BJ (cell line): ENCODE measurements at regions not wholly inside any gene's neighbourhood (a gene's known extent, or its start where the extent isn't known, plus 50 kb on each side); places are given as distances from the start of the nearest gene placed in this dataset.

ENCODE experiments used
- CTCF ChIA-PET: fragments of 350-600 bp; formaldehyde crosslinking; extraction: SDS; loops from one replicate; lab custom pipeline; 2021; ENCODE audit warnings: antibody characterized with exemption, inconsistent platforms; lab: Yijun Ruan, JAX
- POLR2A ChIA-PET: fragments of 300-600 bp; sonication (Branson Sonifier 250); formaldehyde crosslinking; extraction: SDS; loops from one replicate; lab custom pipeline; 2021; ENCODE audit warnings: antibody characterized with exemption; lab: Charles Lee
- DNase-seq: peaks from one replicate; pipeline ENCODE4 v3.0.0-alpha.2; 2011; ENCODE audit warnings: low read depth
- H3K27me3 ChIP-seq: 2 replicates; pipeline ENCODE4 v1.6.0; 2011; ENCODE audit warnings: low read length; ENCODE audit not compliant: control insufficient read depth, insufficient read depth
- H3K36me3 ChIP-seq: 2 replicates; pipeline ENCODE4 v1.5.1; 2011; ENCODE audit warnings: low read length; ENCODE audit not compliant: control insufficient read depth, insufficient read depth
- H3K4me3 ChIP-seq: 2 replicates; pipeline ENCODE4 v1.5.1; 2011; ENCODE audit warnings: low read depth, mild to moderate bottlenecking, control low read depth, low read length
- TF ChIP-seq, protein P1 (sequence below): IDR thresholded peaks from 2 replicates; pipeline ENCODE4 v1.5.1; 2011; ENCODE audit warnings: low read depth, mild to moderate bottlenecking, control low read depth, inconsistent platforms, low read length, moderate library complexity; ENCODE audit not compliant: insufficient read depth

DNA sequence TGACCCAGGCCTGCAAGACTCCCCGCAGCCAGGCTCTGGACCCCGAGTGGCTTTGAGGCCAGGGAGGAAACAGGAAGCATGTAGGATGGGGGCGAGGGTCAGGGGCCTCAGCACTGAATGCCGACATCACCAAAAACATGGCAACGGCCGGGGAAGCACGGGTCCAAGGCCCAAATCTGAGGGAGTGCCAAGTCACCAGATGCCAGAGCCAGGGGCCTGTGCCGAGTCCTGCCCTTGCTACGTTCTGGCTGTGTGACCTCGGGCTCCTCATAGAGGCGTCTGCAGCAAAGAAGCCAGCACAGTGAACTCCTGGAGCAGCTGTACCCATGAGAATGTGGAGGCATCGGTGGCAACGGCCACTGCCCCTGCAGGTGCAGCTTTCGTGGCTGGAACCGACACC, 420.7 kb downstream of the CTTN start:
- TF ChIP-seq, protein P1, sequence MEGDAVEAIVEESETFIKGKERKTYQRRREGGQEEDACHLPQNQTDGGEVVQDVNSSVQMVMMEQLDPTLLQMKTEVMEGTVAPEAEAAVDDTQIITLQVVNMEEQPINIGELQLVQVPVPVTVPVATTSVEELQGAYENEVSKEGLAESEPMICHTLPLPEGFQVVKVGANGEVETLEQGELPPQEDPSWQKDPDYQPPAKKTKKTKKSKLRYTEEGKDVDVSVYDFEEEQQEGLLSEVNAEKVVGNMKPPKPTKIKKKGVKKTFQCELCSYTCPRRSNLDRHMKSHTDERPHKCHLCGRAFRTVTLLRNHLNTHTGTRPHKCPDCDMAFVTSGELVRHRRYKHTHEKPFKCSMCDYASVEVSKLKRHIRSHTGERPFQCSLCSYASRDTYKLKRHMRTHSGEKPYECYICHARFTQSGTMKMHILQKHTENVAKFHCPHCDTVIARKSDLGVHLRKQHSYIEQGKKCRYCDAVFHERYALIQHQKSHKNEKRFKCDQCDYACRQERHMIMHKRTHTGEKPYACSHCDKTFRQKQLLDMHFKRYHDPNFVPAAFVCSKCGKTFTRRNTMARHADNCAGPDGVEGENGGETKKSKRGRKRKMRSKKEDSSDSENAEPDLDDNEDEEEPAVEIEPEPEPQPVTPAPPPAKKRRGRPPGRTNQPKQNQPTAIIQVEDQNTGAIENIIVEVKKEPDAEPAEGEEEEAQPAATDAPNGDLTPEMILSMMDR = no peak
- ChIA-PET POLR2A (no interaction called here), CTCF (no interaction called here)

DNA sequence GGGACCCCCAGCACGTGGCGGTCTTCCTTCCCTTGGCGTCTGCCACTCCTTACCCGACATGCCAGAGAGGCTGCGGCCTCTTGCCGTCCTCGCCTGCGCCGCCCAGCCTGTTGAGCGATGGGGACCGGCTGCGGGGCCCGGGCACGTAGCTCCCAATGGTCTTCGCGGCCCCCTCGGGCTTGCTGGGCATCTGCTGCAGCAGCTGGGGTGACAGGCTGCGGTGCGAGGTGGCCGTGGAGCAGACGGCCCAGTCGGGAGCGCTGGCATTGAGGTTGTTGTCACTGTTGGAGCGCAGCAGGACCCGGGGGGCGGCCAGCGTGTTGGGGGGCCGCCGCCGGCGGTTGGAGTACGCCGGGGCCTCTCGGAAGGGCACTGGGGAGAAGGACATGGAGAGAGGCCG, 422.0 kb downstream of the CTTN start:
- Histone ChIP-seq H3K4me3 (no peak overlapping the region), H3K27me3 (peaks cover 7% of the 10 kb centered on the region), H3K36me3 (no peaks in the 10 kb centered on the region)
- TF ChIP-seq, protein P1 = no peak
- DNase-seq = no peak
- POLR2A ChIA-PET = no interaction called here
- CTCF ChIA-PET = no interaction called here

More for the DNA sequence above, 420.7 kb downstream of the CTTN start:
- H3K27me3 ChIP-seq = peaks cover 1% of the 10 kb centered on the region; the same call in 1 of the 2 replicates
- no peak for DNase-seq
- H3K4me3 ChIP-seq = no peak overlapping the region
- no peaks in the 10 kb centered on the region for H3K36me3 ChIP-seq

DNA sequence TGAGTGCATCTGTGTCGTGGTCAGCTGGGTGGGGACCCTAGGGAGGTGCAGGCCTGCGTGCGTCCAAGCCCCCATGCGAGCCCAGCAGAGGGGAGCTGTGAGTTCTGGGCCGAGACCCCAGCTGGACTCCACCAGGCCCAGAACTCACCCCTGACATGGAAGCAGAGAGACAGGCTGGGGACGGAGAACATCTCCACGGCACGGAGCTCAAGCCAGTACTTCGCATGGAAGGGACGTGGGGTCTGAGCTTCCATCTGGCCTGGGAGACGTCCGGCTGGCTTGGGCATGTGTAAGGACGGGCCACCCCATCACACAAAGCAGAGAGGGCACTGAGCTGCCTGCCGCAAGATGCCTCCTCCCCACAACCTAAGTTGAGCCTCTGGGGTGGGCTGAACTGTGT, 422.4 kb downstream of the CTTN start:
- POLR2A ChIA-PET = no interaction called here
- Histone ChIP-seq H3K27me3 (peaks cover 7% of the 10 kb centered on the region), H3K4me3 (no peak overlapping the region), H3K36me3 (no peaks in the 10 kb centered on the region)
- TF ChIP-seq, protein P1 = no peak
- DNase-seq = no peak
- CTCF ChIA-PET = no interaction called here

DNA sequence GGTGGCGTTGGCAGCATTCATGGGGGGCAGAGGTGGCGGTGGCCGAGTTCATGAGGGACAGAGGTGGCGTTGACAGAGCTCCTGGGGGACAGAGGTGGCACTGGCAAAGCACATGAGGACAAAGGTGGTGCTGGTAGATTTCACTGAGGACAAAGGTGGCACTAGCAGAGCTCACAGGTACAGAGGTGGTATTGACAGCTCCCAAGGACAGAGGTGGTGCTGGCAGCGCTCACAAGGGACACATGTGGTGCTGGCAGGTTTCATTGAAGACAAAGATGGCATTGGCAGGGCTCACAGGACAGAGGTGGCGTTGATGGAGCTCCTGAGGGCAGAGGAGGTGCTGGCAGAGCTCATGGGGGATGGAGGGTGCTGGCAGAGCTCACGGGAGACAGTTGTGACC, 425.4 kb downstream of the CTTN start:
- H3K36me3 ChIP-seq = no peaks in the 10 kb centered on the region
- no peak overlapping the region for H3K4me3 ChIP-seq
- ChIA-PET CTCF (interaction anchor here (1.4 kb wide), 1 partner anchor 9 kb away, joined by 7 read pairs; no protein-coding TSS in a partner anchor), POLR2A (no interaction called here)
- no peak for DNase-seq
- peaks cover 21% of the 10 kb centered on the region for H3K27me3 ChIP-seq
- TF ChIP-seq, protein P1 = no peak

DNA sequence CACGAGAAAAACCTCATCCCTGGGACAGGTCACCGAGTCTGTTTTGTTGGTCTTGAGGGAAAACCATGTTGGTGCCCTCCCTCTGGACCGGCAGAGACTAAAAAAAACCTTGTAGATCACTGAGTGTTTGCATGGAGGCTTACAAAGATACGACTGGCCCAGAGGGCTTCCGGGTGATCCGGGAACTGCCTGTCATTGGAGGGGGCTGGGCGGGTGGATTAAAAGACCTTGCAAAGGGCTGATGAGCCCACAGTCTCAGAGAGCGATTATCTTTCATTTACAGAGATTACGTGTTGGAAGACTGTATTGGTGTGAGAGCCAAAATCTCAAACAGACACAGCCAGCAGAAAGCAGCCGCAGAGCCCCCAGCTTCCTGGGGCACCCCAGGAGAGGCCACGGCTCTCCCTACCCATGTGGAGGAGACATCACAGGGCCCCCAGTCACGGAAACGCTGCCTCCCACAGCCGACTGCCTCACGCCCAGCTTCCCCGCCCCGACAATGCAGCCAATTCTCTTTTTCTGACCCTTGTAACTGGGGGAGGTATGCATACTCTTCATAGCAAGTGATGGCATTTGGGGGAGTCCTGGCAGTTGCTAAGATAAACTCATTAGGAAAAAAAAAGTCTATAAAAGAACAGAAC, 426.4 kb downstream of the CTTN start:
- POLR2A ChIA-PET = no interaction called here
- DNase-seq = no peak
- CTCF ChIA-PET = interaction anchor here (1.0 to 1.4 kb wide), 2 partner anchors 9 to 10 kb away, joined by 5 to 7 read pairs; no protein-coding TSS in a partner anchor
- H3K27me3 ChIP-seq = peaks cover 21% of the 10 kb centered on the region
- no peaks in the 10 kb centered on the region for H3K36me3 ChIP-seq
- TF ChIP-seq, protein P1 = no peak
- H3K4me3 ChIP-seq = no peak overlapping the region
